ENCODE measurements at regions not wholly inside any gene's neighbourhood (a gene's known extent, or its start where the extent isn't known, plus 50 kb on each side); places are given as distances from the start of the nearest gene placed in this dataset.
"Not testable (repeated sequence)": the region's sequence is repeated elsewhere in the genome, so short reads cannot be mapped to it uniquely, and the experiment has no call there.

DNA sequence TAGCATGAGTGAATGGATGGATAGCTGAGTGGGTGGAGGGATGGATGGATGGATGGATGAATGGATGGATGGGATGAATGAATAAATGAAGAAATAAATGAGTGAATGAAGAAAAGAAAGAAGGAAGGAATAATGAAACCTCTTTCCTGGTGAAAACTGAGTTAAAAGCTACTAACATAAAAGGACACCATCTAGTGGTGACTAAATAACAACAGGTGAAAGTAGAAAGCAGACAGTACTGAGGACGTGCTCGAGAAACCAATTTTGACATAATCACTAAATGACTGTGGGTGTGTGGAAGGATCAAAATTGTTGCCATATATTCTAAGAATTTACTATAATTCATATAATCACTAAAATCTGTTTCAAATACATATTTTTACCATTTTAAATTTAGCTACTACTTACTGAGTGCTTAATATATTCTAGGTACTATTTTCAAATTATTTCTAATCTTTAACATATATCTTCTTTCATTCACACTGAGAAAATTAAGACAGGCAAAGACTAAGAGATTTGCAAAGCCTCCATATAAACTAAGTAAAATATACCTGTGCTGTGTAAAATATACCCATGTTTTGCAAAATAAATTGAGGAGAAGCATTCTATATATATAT lies 522.9 kb downstream of the LRRIQ3 start:
- Mint-ChIP-seq H3K4me1 (no peaks in the 10 kb centered on the region), H3K27me3 (ENCODE audit: low read depth) (no peaks in the 10 kb centered on the region), H3K4me3 (no peak overlapping the region), H3K9me3 (no peaks in the 10 kb centered on the region), H3K27ac (no peak overlapping the region), H3K36me3 (ENCODE audit: low read depth) (no peaks in the 10 kb centered on the region)
- TF ChIP-seq, protein P1, sequence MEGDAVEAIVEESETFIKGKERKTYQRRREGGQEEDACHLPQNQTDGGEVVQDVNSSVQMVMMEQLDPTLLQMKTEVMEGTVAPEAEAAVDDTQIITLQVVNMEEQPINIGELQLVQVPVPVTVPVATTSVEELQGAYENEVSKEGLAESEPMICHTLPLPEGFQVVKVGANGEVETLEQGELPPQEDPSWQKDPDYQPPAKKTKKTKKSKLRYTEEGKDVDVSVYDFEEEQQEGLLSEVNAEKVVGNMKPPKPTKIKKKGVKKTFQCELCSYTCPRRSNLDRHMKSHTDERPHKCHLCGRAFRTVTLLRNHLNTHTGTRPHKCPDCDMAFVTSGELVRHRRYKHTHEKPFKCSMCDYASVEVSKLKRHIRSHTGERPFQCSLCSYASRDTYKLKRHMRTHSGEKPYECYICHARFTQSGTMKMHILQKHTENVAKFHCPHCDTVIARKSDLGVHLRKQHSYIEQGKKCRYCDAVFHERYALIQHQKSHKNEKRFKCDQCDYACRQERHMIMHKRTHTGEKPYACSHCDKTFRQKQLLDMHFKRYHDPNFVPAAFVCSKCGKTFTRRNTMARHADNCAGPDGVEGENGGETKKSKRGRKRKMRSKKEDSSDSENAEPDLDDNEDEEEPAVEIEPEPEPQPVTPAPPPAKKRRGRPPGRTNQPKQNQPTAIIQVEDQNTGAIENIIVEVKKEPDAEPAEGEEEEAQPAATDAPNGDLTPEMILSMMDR (IDR thresholded peaks at IDR 0.05; ENCODE audit: unreplicated experiment in 3 of 3): peak; percentile 56 to 66 (median 57)

GRCh38 chr1:73673971-73674370 lies 524.0 kb downstream of the LRRIQ3 start:
- Mint-ChIP-seq H3K27me3 (ENCODE audit: low read depth) (no peaks in the 10 kb centered on the region), H3K36me3 (ENCODE audit: low read depth) (no peaks in the 10 kb centered on the region)
- TF ChIP-seq, protein P1 (IDR thresholded peaks at IDR 0.05; ENCODE audit: unreplicated experiment in 3 of 3): no peak

DNA sequence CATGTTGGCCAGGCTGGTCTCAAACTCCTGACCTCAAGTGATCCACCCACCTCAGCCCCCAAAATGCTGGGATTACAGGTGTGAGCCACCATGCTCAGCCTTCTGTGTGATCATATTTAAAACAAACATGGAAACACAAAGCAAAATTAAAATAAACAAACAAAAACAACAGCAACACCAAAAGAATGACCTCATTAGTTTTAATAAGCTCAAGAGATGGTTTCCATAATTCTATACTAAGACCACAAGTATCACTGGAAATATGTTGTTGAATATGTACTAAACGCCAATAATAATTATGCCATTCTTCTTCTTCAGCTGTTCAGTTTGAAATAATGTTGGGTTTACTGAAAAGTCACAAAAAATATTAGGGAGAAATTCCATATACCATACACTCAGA lies 526.4 kb downstream of the LRRIQ3 start:
- Mint-ChIP-seq H3K36me3 (ENCODE audit: low read depth) (no peaks in the 10 kb centered on the region), H3K4me1 (no peaks in the 10 kb centered on the region), H3K4me3 (no peak overlapping the region), H3K9me3 (peaks cover 6% of the 10 kb centered on the region), H3K27ac (no peak overlapping the region), H3K27me3 (ENCODE audit: low read depth) (peaks cover 4% of the 10 kb centered on the region)
- TF ChIP-seq, protein P1 (IDR thresholded peaks at IDR 0.05; ENCODE audit: unreplicated experiment in 3 of 3): no peak

More at GRCh38 chr1:73673971-73674370, 524.0 kb downstream of the LRRIQ3 start:
- Mint-ChIP-seq H3K4me1 (no peaks in the 10 kb centered on the region), H3K9me3 (peaks cover 3% of the 10 kb centered on the region), H3K27ac (no peak overlapping the region), H3K4me3 (no peak overlapping the region)

GRCh38 chr1:73667959-73668358 lies 530.0 kb downstream of the LRRIQ3 start:
- H3K27me3 Mint-ChIP-seq (ENCODE audit: low read depth); H3K27ac Mint-ChIP-seq; H3K4me3 Mint-ChIP-seq; H3K4me1 Mint-ChIP-seq; H3K36me3 Mint-ChIP-seq (ENCODE audit: low read depth): not testable (repeated sequence)
- H3K9me3 Mint-ChIP-seq: peaks cover 11% of the 10 kb centered on the region

DNA sequence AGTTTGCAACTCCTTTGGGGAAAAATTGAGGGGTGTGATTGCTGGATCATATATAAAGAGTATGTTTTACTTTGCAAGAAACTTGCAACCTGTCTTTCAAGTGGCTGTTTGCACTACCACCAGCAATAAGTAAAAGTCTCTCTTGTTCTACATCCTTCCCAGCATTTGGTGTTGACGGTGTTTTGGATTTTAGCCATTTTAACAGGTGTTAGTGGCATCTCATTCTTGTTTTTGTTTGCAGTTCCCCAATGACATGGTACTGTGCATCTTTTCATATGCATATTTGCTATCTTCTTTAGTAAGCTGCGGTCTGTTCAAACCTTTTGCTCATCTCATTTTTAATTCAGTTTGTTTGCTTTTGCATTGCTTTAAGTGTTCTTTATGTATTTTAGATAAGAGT lies 535.5 kb downstream of the LRRIQ3 start:
- Mint-ChIP-seq H3K27me3 (ENCODE audit: low read depth) (peaks cover 4% of the 10 kb centered on the region), H3K9me3 (peaks cover 10% of the 10 kb centered on the region), H3K4me1 (no peaks in the 10 kb centered on the region), H3K27ac (no peak overlapping the region), H3K36me3 (ENCODE audit: low read depth) (no peaks in the 10 kb centered on the region), H3K4me3 (no peak overlapping the region)
- TF ChIP-seq, protein P1 (IDR thresholded peaks at IDR 0.05; ENCODE audit: unreplicated experiment in 3 of 3): no peak

DNA sequence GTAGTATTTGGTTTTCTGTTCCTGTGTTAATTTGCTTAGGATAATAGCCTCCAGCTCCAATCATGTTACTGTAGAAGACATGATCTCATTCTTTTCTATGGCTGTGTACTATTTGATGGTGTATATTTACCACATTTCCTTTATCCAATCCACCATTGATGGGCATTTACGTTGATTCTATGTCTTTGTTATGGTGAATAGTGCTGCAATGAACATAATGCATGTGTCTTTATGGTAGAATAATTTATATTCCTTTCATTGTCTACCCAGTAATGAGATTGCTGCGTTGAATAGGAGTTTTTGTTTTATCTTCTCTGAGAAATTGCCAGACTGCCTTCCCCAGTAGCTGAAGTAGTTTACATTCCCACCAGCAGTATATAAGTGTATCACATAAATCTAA lies 538.8 kb downstream of the LRRIQ3 start:
- TF ChIP-seq, protein P1 (IDR thresholded peaks at IDR 0.05; ENCODE audit: unreplicated experiment in 3 of 3): no peak
- Mint-ChIP-seq H3K4me3 (no peak overlapping the region), H3K27ac (no peak overlapping the region), H3K4me1 (no peaks in the 10 kb centered on the region), H3K36me3 (ENCODE audit: low read depth) (no peaks in the 10 kb centered on the region), H3K27me3 (ENCODE audit: low read depth) (no peaks in the 10 kb centered on the region), H3K9me3 (peaks cover 2% of the 10 kb centered on the region)

Measured in nephron (organoid).